GM12892 (cell line): ENCODE measurements at regions not wholly inside any gene's neighbourhood (a gene's known extent, or its start where the extent isn't known, plus 50 kb on each side); places are given as distances from the start of the nearest gene placed in this dataset.

Source experiments
- POLR2A ChIP-seq: IDR thresholded peaks from 2 replicates; pipeline ENCODE4 v1.6.1; 2011; ENCODE audit warnings: low read depth, low read length, control low read depth
- POLR2AphosphoS5 ChIP-seq: IDR thresholded peaks from 2 replicates; pipeline ENCODE4 v1.6.1; 2011; ENCODE audit warnings: low read depth, low read length, control low read depth
- TAF1 ChIP-seq: IDR thresholded peaks from 2 replicates; pipeline ENCODE4 v1.6.1; 2011; ENCODE audit warnings: low read depth, mild to moderate bottlenecking, control low read depth, low read length, borderline replicate concordance

- TF ChIP-seq POLR2A (no peak), POLR2AphosphoS5 (no peak), TAF1 (no peak)
These were observed 90.2 kb downstream of the RTP4 start for GRCh38 chr3:187458383-187458782.
